ENCODE measurements at regions not wholly inside any gene's neighbourhood (a gene's known extent, or its start where the extent isn't known, plus 50 kb on each side); places are given as distances from the start of the nearest gene placed in this dataset.

- TF ChIP-seq POLR2A (IDR thresholded peaks at IDR 0.05; ENCODE audit: low read length), result no peak
- no peak for TF ChIP-seq GATA1 (IDR thresholded peaks at IDR 0.05; ENCODE audit: low read depth, low read length)
Observed at GRCh38 chr12:67483871-67484554, 164.5 kb upstream of the DYRK2 start.

Data from erythroblast (primary cell).